Ishikawa (cell line): ENCODE measurements at regions not wholly inside any gene's neighbourhood (a gene's known extent, or its start where the extent isn't known, plus 50 kb on each side); places are given as distances from the start of the nearest gene placed in this dataset.

Experiments
- CEBPB ChIP-seq: IDR thresholded peaks from 2 replicates; pipeline ENCODE4 v1.6.1; 2012
- CREB1 ChIP-seq: IDR thresholded peaks from 2 replicates; pipeline ENCODE4 v1.6.1; 2012; ENCODE audit warnings: low read depth
- EGR1 ChIP-seq: IDR thresholded peaks from 2 replicates; pipeline ENCODE4 v1.6.1; 2012
- EP300 ChIP-seq: IDR thresholded peaks from 2 replicates; pipeline ENCODE4 v1.6.1; 2012; ENCODE audit warnings: borderline replicate concordance
- FOXM1 ChIP-seq: IDR thresholded peaks from 2 replicates; pipeline ENCODE4 v1.6.1; 2012; ENCODE audit warnings: low read depth, borderline replicate concordance
- MAX ChIP-seq: IDR thresholded peaks from 2 replicates; pipeline ENCODE4 v1.6.1; 2012
- NFIC ChIP-seq: IDR thresholded peaks from 2 replicates; pipeline ENCODE4 v1.6.1; 2012
- RAD21 ChIP-seq: IDR thresholded peaks from 2 replicates; pipeline ENCODE4 v1.6.1; 2012; ENCODE audit warnings: low read depth
- REST ChIP-seq: IDR thresholded peaks from 2 replicates; pipeline ENCODE4 v1.6.1; 2012; ENCODE audit warnings: low read depth, mild to moderate bottlenecking
- TAF1 ChIP-seq: IDR thresholded peaks from 2 replicates; pipeline ENCODE4 v1.6.1; 2012; ENCODE audit warnings: low read depth, mild to moderate bottlenecking
- TCF12 ChIP-seq: IDR thresholded peaks from 2 replicates; pipeline ENCODE4 v1.6.1; 2012; ENCODE audit warnings: low read depth
- TEAD4 ChIP-seq: IDR thresholded peaks from 2 replicates; pipeline ENCODE4 v1.6.1; 2012
- USF1 ChIP-seq: IDR thresholded peaks from 2 replicates; pipeline ENCODE4 v1.6.1; 2012
- YY1 ChIP-seq: IDR thresholded peaks from 2 replicates; pipeline ENCODE4 v1.6.1; 2012; ENCODE audit warnings: low read depth
- ZBTB7A ChIP-seq: IDR thresholded peaks from 2 replicates; pipeline ENCODE4 v1.6.1; 2012; ENCODE audit warnings: low read depth

- TF ChIP-seq CREB1 (no peak), NFIC (no peak)
These were observed 461.7 kb downstream of the STK39 start for GRCh38 chr2:167785606-167786216.

GRCh38 chr2:167784084-167784425 lies 463.3 kb downstream of the STK39 start:
- TF ChIP-seq NFIC = no peak
- no peak for TF ChIP-seq CEBPB
- TF ChIP-seq CREB1 = no peak
- no peak for TF ChIP-seq ZBTB7A
- TF ChIP-seq FOXM1 = no peak
- TF ChIP-seq TAF1 = no peak
- no peak for TF ChIP-seq USF1
- TF ChIP-seq EGR1 = no peak
- TF ChIP-seq RAD21 = no peak
- no peak for TF ChIP-seq MAX
- no peak for TF ChIP-seq EP300
- no peak for TF ChIP-seq REST
- TF ChIP-seq TCF12 = no peak
- no peak for TF ChIP-seq YY1
- TF ChIP-seq TEAD4 = no peak

GRCh38 chr2:167783261-167784083 lies 463.9 kb downstream of the STK39 start:
- TF ChIP-seq YY1 (no peak), REST (no peak), MAX (no peak)

GRCh38 chr2:167776359-167776758 lies 471.0 kb downstream of the STK39 start:
- TF ChIP-seq REST = no peak
- TF ChIP-seq TCF12 = no peak
- TF ChIP-seq FOXM1 = no peak
- no peak for TF ChIP-seq CEBPB
- no peak for TF ChIP-seq USF1
- no peak for TF ChIP-seq EGR1
- no peak for TF ChIP-seq ZBTB7A
- TF ChIP-seq NFIC = no peak

GRCh38 chr2:167771628-167772027 lies 475.8 kb downstream of the STK39 start:
- TF ChIP-seq ZBTB7A = no peak
- no peak for TF ChIP-seq MAX
- TF ChIP-seq CEBPB = no peak
- TF ChIP-seq CREB1 = no peak
- TF ChIP-seq TCF12 = no peak
- no peak for TF ChIP-seq NFIC
- TF ChIP-seq REST = no peak
- TF ChIP-seq TAF1 = no peak
- no peak for TF ChIP-seq YY1
